ENCODE measurements at regions not wholly inside any gene's neighbourhood (a gene's known extent, or its start where the extent isn't known, plus 50 kb on each side); places are given as distances from the start of the nearest gene placed in this dataset.
A peak's percentile ranks its signal among the peaks of the same experiment; 100 is the strongest.

DNA sequence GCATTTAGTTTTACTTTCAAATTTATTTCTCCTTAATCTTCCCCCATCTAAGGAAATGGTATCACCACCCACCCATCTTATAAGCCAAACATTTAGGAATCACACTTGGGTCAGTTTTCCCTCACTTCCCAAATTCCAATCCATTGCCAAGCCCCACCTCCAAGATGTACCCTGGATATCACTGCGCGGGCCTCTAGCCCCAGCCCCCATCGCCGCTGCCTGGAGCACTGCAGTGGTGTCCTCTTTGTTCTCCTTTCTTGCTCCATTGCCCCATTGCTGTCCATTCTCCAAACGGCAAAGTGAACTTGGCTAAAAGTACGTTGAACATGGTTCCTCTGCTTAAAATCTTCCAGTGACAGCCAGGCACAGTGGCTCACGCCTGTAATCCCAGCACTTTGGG lies 267.8 kb downstream of the SHOX2 start:
- Mint-ChIP-seq H3K4me3 (no peak overlapping the region), H3K4me1 (no peaks in the 10 kb centered on the region), H3K36me3 (ENCODE audit: low read depth) (no peaks in the 10 kb centered on the region), H3K27ac (no peak overlapping the region), H3K27me3 (ENCODE audit: low read depth, poor library complexity) (no peaks in the 10 kb centered on the region), H3K9me3 (no peaks in the 10 kb centered on the region)
- TF ChIP-seq, protein P1, sequence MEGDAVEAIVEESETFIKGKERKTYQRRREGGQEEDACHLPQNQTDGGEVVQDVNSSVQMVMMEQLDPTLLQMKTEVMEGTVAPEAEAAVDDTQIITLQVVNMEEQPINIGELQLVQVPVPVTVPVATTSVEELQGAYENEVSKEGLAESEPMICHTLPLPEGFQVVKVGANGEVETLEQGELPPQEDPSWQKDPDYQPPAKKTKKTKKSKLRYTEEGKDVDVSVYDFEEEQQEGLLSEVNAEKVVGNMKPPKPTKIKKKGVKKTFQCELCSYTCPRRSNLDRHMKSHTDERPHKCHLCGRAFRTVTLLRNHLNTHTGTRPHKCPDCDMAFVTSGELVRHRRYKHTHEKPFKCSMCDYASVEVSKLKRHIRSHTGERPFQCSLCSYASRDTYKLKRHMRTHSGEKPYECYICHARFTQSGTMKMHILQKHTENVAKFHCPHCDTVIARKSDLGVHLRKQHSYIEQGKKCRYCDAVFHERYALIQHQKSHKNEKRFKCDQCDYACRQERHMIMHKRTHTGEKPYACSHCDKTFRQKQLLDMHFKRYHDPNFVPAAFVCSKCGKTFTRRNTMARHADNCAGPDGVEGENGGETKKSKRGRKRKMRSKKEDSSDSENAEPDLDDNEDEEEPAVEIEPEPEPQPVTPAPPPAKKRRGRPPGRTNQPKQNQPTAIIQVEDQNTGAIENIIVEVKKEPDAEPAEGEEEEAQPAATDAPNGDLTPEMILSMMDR (IDR thresholded peaks at IDR 0.05), result no peak
- no peak for DNase-seq

DNA sequence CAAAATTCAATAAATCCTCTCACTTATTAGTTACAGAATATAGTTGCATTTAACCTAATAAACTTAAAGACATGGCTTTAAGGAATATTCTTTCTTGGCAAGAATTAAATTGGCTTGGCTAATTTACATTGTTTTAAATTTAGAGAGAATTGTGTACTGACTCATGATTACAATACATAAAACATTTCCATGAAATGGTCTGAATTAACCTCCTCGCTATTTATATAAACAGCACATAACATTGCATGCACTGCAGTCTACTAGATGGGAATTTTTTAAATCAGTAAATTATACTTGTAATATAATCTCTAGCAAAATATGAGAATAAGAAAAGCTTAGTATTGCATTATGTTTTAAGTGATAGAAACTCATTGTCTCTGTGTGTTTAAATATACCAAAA lies 268.9 kb downstream of the SHOX2 start:
- Mint-ChIP-seq H3K4me3 (no peak overlapping the region), H3K27me3 (ENCODE audit: low read depth, poor library complexity) (no peaks in the 10 kb centered on the region), H3K9me3 (no peaks in the 10 kb centered on the region), H3K27ac (no peak overlapping the region), H3K36me3 (ENCODE audit: low read depth) (no peaks in the 10 kb centered on the region), H3K4me1 (no peaks in the 10 kb centered on the region)
- DNase-seq, result no peak
- TF ChIP-seq, protein P1 (IDR thresholded peaks at IDR 0.05), result no peak

DNA sequence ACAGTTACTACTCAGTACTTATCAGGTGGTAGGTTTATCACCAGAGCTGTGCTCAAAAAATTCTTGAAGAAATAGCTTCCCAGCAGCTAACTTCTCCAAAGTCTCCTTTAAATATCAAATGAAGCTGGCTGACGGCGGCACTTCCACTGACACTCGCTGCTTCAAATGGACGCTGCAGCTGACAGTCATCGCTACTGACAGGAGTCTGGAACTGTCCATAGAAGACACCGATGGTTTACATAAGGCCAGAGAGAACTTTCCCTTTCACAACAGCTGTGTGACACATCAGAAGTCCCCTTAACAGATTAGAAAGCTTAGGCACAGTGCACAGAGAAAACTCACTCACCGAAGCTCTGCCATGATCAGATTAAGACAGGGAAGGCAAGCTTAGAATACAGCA lies 270.2 kb downstream of the SHOX2 start:
- no peaks in the 10 kb centered on the region for H3K27me3 Mint-ChIP-seq (ENCODE audit: low read depth, poor library complexity)
- no peak overlapping the region for H3K4me3 Mint-ChIP-seq
- H3K27ac Mint-ChIP-seq, result peak overlapping the region; percentile 65
- H3K9me3 Mint-ChIP-seq, result no peaks in the 10 kb centered on the region
- DNase-seq, result no peak
- H3K36me3 Mint-ChIP-seq (ENCODE audit: low read depth), result no peaks in the 10 kb centered on the region
- TF ChIP-seq, protein P1 (IDR thresholded peaks at IDR 0.05), result no peak
- H3K4me1 Mint-ChIP-seq, result no peaks in the 10 kb centered on the region

DNA sequence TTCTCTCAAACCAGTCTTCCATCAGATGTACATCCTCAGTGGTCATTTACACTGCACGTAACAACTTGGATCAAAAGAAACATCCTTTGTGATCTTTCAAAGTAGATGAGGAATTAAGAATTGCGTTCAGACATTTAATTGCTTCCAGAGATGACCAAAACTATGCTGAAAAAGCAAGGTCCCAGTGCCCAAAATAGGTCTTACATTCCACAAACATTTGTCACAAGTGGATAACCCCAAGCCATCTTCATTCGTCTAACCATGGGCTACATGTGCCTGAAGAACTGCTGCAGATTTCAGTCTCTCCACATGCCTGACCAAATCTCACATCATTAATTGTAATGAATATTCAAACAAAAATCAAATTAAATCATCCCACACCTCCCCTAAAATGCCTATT lies 273.6 kb downstream of the SHOX2 start:
- H3K4me3 Mint-ChIP-seq, result no peak overlapping the region
- no peaks in the 10 kb centered on the region for H3K4me1 Mint-ChIP-seq
- peaks cover 8% of the 10 kb centered on the region for H3K9me3 Mint-ChIP-seq
- no peak for DNase-seq
- H3K36me3 Mint-ChIP-seq (ENCODE audit: low read depth), result no peaks in the 10 kb centered on the region
- H3K27ac Mint-ChIP-seq, result no peak overlapping the region
- H3K27me3 Mint-ChIP-seq (ENCODE audit: low read depth, poor library complexity), result peaks cover 7% of the 10 kb centered on the region
- TF ChIP-seq, protein P1 (IDR thresholded peaks at IDR 0.05), result no peak

DNA sequence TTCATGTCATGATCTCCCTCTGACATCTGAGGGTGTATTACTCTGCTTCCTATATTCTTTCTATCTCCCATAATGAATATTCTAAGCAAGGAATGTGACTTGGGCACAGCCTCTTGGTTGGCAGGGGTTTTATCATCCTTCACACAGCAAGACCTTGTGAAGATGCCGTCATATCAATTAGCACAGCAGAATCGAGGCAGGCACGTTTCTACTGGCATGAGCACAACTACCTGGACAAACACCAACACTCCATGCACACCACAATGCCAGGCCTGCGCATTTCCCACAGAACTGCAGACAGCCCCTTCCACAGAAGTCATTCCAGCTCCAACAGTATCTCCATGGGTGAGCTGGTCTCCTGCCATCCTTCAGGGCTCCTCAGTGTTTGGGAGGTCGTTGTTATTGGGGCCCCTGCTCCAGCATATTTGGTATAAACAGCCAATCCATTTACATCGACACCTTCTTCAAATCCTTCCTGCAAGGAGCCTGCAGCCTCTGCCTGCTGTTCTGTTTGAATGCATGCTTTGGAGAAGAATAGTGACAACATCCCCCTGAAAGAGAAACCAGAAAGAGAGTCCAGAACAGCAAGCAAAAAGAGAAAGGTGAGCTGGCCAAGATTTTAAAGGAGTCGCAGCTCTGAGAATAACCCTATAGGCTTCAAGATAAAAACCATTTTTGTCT lies 275.5 kb downstream of the SHOX2 start:
- Mint-ChIP-seq H3K4me3 (no peak overlapping the region), H3K36me3 (ENCODE audit: low read depth) (no peaks in the 10 kb centered on the region), H3K27ac (peak overlapping the region; percentile 64), H3K4me1 (no peaks in the 10 kb centered on the region), H3K27me3 (ENCODE audit: low read depth, poor library complexity) (peaks cover 7% of the 10 kb centered on the region), H3K9me3 (peaks cover 8% of the 10 kb centered on the region)
- no peak for DNase-seq
- TF ChIP-seq, protein P1 (IDR thresholded peaks at IDR 0.05), result no peak

DNA sequence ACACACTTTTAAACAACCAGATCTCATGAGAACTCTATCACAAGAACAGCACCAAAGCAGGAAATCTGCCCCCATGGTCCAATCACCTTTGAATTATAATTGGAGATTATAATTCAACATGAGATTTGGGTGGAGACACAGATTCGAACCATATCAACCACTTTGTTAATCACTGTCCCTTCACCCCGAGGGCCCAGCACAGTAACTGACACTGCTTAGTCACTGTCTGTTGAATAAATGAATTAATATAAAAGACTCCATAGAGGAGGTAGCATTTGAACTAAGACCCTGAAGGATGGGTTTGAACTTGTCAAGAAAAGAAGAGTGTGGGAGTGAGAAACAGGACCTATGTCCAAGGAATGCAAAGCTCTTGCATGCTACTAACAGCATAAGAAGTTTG lies 276.4 kb downstream of the SHOX2 start:
- Mint-ChIP-seq H3K27me3 (ENCODE audit: low read depth, poor library complexity) (peaks cover 7% of the 10 kb centered on the region), H3K4me1 (no peaks in the 10 kb centered on the region), H3K36me3 (ENCODE audit: low read depth) (no peaks in the 10 kb centered on the region), H3K9me3 (peaks cover 8% of the 10 kb centered on the region), H3K27ac (no peak overlapping the region), H3K4me3 (no peak overlapping the region)
- no peak for DNase-seq
- TF ChIP-seq, protein P1 (IDR thresholded peaks at IDR 0.05), result no peak

Measured in nephron progenitor cell (in vitro differentiated cells).